Vagina (tissue), 2 donors: ENCODE measurements at regions not wholly inside any gene's neighbourhood (a gene's known extent, or its start where the extent isn't known, plus 50 kb on each side); places are given as distances from the start of the nearest gene placed in this dataset.

ENCODE experiments used
- CTCF ChIP-seq, 3 experiments: fragments of 450-650 bp in 2 of 3; fragments of 200-600 bp in 1 of 3; sonication (generic) in 1 of 3; IDR thresholded peaks; one replicate each; pipeline ENCODE4 v1.5.1; 2017 to 2019; ENCODE audit warnings: antibody characterized with exemption in 3 of 3, mild to moderate bottlenecking in 2 of 3, moderate library complexity in 2 of 3
- POLR2A ChIP-seq, 2 donors: fragments of 450-650 bp; IDR thresholded peaks; one replicate each; pipeline ENCODE4 v1.6.1; 2017; ENCODE audit warnings: antibody characterized with exemption in 2 of 2, mild to moderate bottlenecking in 2 of 2, moderate library complexity in 2 of 2

DNA sequence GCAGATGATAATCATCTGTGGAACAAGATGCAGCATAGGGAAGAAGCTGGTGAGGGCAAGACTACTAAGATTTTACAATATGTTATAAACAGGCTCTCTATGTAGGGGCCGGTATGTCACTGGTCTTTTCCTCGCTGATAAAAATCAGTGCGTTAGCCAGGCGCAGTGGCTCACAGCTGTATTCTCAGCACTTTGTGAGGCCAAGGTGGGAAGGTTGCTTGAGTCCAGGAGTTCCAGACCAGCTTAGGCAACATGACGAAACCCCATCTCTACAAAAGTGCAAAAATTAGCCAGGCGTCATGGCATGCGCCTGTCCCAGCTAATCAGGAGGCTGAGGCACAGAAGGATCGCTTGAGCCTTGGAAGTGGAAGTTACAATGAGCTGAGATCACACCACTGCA is 135.9 kb downstream of the TUSC1 start:
- TF ChIP-seq CTCF (IDR thresholded peaks at IDR 0.05) (no peak), POLR2A (IDR thresholded peaks at IDR 0.05) (no peak)
